ENCODE measurements at regions not wholly inside any gene's neighbourhood (a gene's known extent, or its start where the extent isn't known, plus 50 kb on each side); places are given as distances from the start of the nearest gene placed in this dataset.

GRCh38 chr3:94904156-94904674 lies 841.4 kb downstream of the NSUN3 start (continued):
- no peak for TF ChIP-seq CHD7 (IDR thresholded peaks at IDR 0.05; ENCODE audit: insufficient replicate concordance, low read length)
- TF ChIP-seq RAD21 (IDR thresholded peaks at IDR 0.05 in 1 of 2, conservative IDR thresholded peaks at IDR 0.05 in 1 of 2; ENCODE audit: low read depth in 2 of 2, low read length in 2 of 2), result no peak
- no peak for TF ChIP-seq JUND (IDR thresholded peaks at IDR 0.05; ENCODE audit: low read length)
- no peak for TF ChIP-seq POLR2AphosphoS5 (IDR thresholded peaks at IDR 0.05; ENCODE audit: low read depth, low read length)

Data from H1 (cell line).